T-helper 2 cell treated with Interferon-gamma antibody and Interleukin-4, amounts not matched to agents 5 μg/mL and 100 μg/mL, for 36 hours (primary cell): ENCODE measurements at regions not wholly inside any gene's neighbourhood (a gene's known extent, or its start where the extent isn't known, plus 50 kb on each side); places are given as distances from the start of the nearest gene placed in this dataset.

Source experiments
- DNase-seq: peaks from one replicate; pipeline ENCODE4 v3.0.0; 2021; ENCODE audit warnings: low spot score
- H3K27ac Mint-ChIP-seq: one replicate; pipeline ENCODE4 v1.8.0; 2021; ENCODE audit warnings: mild to moderate bottlenecking, mixed read lengths
- H3K27me3 Mint-ChIP-seq: one replicate; pipeline ENCODE4 v1.8.0; 2021; ENCODE audit warnings: low read depth, mixed read lengths
- H3K36me3 Mint-ChIP-seq: one replicate; pipeline ENCODE4 v1.8.0; 2021; ENCODE audit warnings: low read depth, mixed read lengths
- H3K4me1 Mint-ChIP-seq: one replicate; pipeline ENCODE4 v1.8.0; 2021; ENCODE audit warnings: low read depth, mixed read lengths
- H3K4me3 Mint-ChIP-seq: one replicate; pipeline ENCODE4 v1.8.0; 2022; ENCODE audit warnings: mild to moderate bottlenecking, moderate library complexity, mixed read lengths
- H3K9me3 Mint-ChIP-seq: one replicate; pipeline ENCODE4 v1.8.0; 2021; ENCODE audit warnings: mixed read lengths

- no peak overlapping the region for H3K4me3 Mint-ChIP-seq
- H3K27me3 Mint-ChIP-seq, result no peaks in the 10 kb centered on the region
- H3K36me3 Mint-ChIP-seq, result no peaks in the 10 kb centered on the region
- no peak for DNase-seq
- H3K27ac Mint-ChIP-seq, result no peak overlapping the region
- H3K9me3 Mint-ChIP-seq, result no peaks in the 10 kb centered on the region
- H3K4me1 Mint-ChIP-seq, result no peaks in the 10 kb centered on the region
Observed at GRCh38 chr20:42020316-42020715, 402.1 kb upstream of the CHD6 start.

DNA sequence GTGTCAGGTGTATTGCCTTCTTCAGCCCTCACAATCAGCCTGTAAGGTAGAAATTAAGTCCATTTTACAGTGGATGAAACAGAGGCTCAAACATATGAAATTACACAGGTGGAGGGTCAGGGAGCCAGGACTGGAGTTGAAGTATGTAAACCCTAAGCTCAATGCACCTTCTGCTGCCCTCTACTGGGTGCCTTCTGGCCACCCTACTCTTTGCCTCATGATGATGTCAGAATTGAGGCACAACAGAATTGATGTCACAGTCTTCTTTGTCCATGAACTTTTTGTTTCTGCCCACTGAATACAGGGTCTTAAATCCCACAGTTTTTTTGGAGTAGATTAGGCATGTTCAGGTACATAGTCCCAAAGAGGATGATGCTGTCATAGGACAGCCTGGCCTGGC is 400.8 kb upstream of the CHD6 start:
- Mint-ChIP-seq H3K4me3 (no peak overlapping the region), H3K9me3 (no peaks in the 10 kb centered on the region), H3K27me3 (no peaks in the 10 kb centered on the region), H3K27ac (no peak overlapping the region), H3K36me3 (no peaks in the 10 kb centered on the region), H3K4me1 (no peaks in the 10 kb centered on the region)
- DNase-seq, result no peak

DNA sequence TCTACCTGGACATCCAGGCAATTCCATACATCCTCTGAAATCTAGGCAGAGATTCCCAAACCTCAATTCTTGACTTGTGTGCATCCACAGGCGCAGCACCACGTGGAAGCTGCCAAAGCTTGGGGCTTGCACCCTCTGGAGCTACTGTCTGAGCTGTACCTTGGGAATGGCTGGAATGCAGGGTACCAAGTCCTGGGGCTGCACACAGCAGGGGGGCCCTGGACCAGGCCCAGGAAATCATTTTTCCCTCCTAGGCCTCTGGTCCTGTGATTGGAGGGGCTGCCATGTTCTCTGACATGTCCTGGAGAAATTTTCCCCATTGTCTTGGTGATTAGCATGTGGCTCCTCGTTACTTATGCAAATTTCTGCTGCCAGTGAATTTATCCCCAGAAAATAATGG is 391.9 kb upstream of the CHD6 start:
- no peak overlapping the region for H3K27ac Mint-ChIP-seq
- no peaks in the 10 kb centered on the region for H3K27me3 Mint-ChIP-seq
- H3K4me1 Mint-ChIP-seq, result no peaks in the 10 kb centered on the region
- no peaks in the 10 kb centered on the region for H3K36me3 Mint-ChIP-seq
- H3K9me3 Mint-ChIP-seq, result peaks cover 7% of the 10 kb centered on the region
- DNase-seq, result no peak
- H3K4me3 Mint-ChIP-seq, result no peak overlapping the region

DNA sequence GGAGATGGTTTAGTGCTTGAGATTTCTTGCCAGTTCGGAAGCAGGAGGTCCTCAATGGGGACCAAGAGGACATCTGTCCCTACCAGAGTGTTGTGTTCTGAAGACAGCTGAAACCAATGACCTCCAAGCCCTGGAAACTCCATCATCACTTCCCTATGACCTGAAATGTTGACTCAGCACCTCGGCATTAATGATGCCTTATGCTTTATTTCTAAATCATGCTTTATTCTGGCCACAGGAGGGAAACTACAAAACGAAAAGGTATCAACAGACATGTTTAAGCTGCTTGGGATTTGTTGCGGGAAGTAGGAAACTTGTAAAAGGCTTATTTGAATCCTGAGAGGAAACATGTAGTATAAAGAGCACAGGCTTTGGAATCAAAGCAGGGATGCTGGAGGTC is 389.1 kb upstream of the CHD6 start:
- Mint-ChIP-seq H3K4me3 (no peak overlapping the region), H3K27me3 (no peaks in the 10 kb centered on the region)

GRCh38 chr20:42005211-42005610 is 387.0 kb upstream of the CHD6 start:
- peaks cover 4% of the 10 kb centered on the region for H3K9me3 Mint-ChIP-seq
- DNase-seq, result no peak
- H3K27ac Mint-ChIP-seq, result no peak overlapping the region
- H3K36me3 Mint-ChIP-seq, result no peaks in the 10 kb centered on the region
- no peaks in the 10 kb centered on the region for H3K4me1 Mint-ChIP-seq
- H3K4me3 Mint-ChIP-seq, result no peak overlapping the region
- no peaks in the 10 kb centered on the region for H3K27me3 Mint-ChIP-seq

More for the DNA sequence above, 389.1 kb upstream of the CHD6 start:
- DNase-seq, result no peak
- no peak overlapping the region for H3K27ac Mint-ChIP-seq
- H3K4me1 Mint-ChIP-seq, result no peaks in the 10 kb centered on the region
- H3K36me3 Mint-ChIP-seq, result no peaks in the 10 kb centered on the region
- H3K9me3 Mint-ChIP-seq, result peaks cover 7% of the 10 kb centered on the region

DNA sequence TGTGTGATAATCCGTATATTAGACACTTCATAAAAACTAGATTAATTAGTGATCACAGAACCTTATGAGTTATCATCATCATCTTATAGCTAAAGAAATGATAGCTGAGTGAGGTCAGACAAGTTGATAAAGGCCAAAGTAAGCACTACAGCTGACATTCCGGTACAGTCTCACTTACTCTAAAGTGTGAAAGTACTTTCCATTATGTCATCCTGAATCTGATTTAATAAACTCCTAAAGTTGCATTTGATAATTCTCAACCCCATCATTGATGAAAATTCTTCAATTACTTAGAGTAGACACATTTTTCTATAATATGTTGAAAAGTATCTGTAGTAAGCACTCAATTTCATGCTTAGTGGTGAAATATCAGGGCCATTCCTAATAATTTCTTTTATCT is 385.2 kb upstream of the CHD6 start:
- Mint-ChIP-seq H3K36me3 (no peaks in the 10 kb centered on the region), H3K4me3 (no peak overlapping the region), H3K27me3 (no peaks in the 10 kb centered on the region), H3K9me3 (peaks cover 7% of the 10 kb centered on the region), H3K4me1 (no peaks in the 10 kb centered on the region), H3K27ac (no peak overlapping the region)
- no peak for DNase-seq

GRCh38 chr20:41998539-41999341 is 380.6 kb upstream of the CHD6 start:
- peaks cover 7% of the 10 kb centered on the region for H3K9me3 Mint-ChIP-seq
- no peaks in the 10 kb centered on the region for H3K27me3 Mint-ChIP-seq
- no peak overlapping the region for H3K4me3 Mint-ChIP-seq
- DNase-seq, result no peak
- no peaks in the 10 kb centered on the region for H3K4me1 Mint-ChIP-seq
- H3K36me3 Mint-ChIP-seq, result no peaks in the 10 kb centered on the region
- H3K27ac Mint-ChIP-seq, result no peak overlapping the region

DNA sequence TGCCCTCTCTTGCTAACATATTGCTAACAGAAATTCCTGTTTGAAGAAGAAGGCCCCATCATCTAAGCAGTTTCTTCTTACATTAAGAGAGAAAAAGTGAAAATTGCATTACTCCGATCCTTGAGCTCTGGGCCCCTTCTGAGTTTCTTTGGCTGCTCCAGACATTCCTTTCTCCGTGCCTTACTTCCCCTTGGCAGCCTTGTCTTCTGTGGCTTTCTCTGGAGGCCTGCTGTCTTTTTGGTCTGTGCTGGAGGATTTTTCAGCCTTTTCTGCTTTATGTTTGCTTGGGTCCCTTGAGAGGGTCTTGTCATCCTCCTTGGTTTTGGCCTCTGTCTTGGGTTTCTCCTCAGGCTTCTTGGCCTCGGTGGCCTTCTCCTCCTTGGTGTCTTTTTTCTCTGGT is 378.8 kb upstream of the CHD6 start:
- H3K9me3 Mint-ChIP-seq, result peaks cover 7% of the 10 kb centered on the region
- no peaks in the 10 kb centered on the region for H3K27me3 Mint-ChIP-seq
- H3K4me1 Mint-ChIP-seq, result no peaks in the 10 kb centered on the region
- DNase-seq, result no peak
- no peak overlapping the region for H3K4me3 Mint-ChIP-seq
- no peaks in the 10 kb centered on the region for H3K36me3 Mint-ChIP-seq
- no peak overlapping the region for H3K27ac Mint-ChIP-seq

DNA sequence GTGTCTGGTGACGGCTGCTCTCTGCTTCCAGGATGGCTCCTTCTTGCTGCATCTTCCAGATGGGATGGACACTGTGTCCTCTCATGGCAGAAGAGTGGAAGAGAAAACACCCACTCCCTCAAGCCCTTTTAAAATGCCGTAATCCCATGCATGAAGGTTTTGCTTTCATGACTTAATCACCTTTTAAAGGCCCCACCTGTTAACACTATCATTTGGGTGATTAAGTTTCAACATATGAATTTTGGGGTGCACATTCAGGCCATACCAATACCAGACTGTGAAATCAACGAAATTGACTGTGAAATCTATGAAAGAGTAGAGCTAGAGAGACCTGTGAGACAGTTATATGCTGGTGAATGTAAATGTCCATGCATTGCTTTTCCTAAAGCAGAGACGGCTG is 374.3 kb upstream of the CHD6 start:
- no peak for DNase-seq
- H3K9me3 Mint-ChIP-seq, result no peaks in the 10 kb centered on the region
- H3K27ac Mint-ChIP-seq, result no peak overlapping the region
- H3K4me3 Mint-ChIP-seq, result no peak overlapping the region
- no peaks in the 10 kb centered on the region for H3K27me3 Mint-ChIP-seq
- H3K4me1 Mint-ChIP-seq, result no peaks in the 10 kb centered on the region
- no peaks in the 10 kb centered on the region for H3K36me3 Mint-ChIP-seq

DNA sequence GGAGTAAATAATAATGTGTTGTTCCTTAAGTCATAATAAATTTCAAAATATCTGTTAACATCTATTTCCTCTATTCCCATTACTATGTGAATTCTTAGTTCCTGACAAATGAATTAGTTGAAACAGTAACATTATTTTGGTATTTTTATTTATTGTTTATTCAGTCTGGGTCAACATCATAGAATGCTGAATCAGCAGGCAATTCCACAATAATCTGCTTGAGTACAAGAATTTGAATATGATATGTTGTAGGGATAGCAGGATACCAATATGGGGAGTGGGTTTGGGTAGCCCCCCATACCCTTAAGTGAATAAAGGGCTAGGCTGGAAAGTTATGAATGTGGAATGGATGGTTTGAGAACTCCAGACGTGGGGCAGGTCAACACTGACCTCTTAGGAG is 373.2 kb upstream of the CHD6 start:
- H3K27ac Mint-ChIP-seq, result no peak overlapping the region
- no peaks in the 10 kb centered on the region for H3K4me1 Mint-ChIP-seq
- H3K9me3 Mint-ChIP-seq, result no peaks in the 10 kb centered on the region
- no peak for DNase-seq
- H3K27me3 Mint-ChIP-seq, result no peaks in the 10 kb centered on the region
- no peak overlapping the region for H3K4me3 Mint-ChIP-seq
- no peaks in the 10 kb centered on the region for H3K36me3 Mint-ChIP-seq

DNA sequence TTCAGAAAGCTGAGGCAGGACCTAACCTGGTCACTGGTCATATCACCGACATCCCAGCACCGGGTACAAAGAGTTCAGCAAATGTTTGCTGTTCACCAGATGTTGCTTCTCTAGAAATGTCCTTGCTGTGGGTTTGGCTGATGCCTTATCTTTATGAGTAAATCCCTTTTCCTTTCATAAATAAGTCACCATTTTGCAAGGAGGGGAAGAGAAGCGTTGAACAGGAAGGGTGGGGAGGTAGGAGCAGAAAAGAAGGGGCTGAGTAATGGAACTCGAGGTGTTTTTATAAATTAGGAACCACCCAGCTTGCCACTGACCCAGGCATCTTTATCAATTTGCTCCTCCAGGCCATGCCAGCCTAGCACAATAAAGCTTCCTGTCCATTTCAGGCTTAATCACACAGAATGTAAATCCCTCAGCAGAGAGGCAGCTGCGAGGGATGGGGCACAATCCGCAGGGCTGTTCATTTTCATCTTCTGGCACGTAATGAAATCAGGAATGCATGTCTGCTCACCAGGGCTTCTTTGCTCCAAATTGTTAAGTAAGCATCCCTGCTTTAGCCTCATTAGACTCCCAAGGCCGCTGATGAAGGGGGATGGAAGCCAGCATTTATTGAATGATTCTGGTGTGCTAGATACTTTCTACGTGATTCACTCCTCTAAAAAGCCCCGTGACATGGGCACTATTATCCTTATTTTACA is 371.9 kb upstream of the CHD6 start:
- DNase-seq, result no peak
- H3K27ac Mint-ChIP-seq, result no peak overlapping the region
- H3K4me1 Mint-ChIP-seq, result no peaks in the 10 kb centered on the region
- H3K27me3 Mint-ChIP-seq, result no peaks in the 10 kb centered on the region
- H3K4me3 Mint-ChIP-seq, result no peak overlapping the region
- H3K9me3 Mint-ChIP-seq, result no peaks in the 10 kb centered on the region
- no peaks in the 10 kb centered on the region for H3K36me3 Mint-ChIP-seq

DNA sequence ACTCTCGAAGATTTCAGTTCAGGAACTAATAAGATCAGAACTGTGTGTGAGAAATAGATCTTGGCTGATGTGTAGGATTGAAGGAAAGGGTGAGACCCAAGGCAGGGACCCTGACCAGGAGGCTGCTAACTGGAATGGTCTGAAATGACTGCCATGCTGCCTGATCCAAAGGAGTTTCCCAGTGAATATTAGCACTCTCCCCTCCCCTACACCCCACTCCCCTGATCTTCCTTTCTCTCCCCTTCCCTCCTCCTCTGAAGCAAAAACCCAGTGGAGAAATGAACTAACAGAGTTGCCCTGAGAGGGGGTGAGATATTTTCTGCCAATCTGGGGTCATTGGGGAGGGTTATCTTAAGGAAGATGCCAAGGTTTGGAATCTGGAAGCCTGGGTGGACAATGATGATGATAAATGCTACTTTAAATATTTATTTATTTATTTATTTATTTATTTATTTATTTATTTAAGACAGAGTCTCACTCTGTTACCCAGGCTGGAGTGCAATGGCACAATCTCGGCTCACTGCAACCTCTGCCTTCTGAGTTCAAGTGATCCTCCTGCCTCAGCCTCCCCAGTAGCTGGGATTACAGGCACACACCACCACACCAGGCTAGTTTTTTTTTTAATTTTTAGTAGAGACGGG is 371.0 kb upstream of the CHD6 start:
- Mint-ChIP-seq H3K36me3 (no peaks in the 10 kb centered on the region), H3K27me3 (no peaks in the 10 kb centered on the region), H3K4me1 (no peaks in the 10 kb centered on the region), H3K4me3 (no peak overlapping the region), H3K27ac (no peak overlapping the region), H3K9me3 (no peaks in the 10 kb centered on the region)
- DNase-seq, result no peak

DNA sequence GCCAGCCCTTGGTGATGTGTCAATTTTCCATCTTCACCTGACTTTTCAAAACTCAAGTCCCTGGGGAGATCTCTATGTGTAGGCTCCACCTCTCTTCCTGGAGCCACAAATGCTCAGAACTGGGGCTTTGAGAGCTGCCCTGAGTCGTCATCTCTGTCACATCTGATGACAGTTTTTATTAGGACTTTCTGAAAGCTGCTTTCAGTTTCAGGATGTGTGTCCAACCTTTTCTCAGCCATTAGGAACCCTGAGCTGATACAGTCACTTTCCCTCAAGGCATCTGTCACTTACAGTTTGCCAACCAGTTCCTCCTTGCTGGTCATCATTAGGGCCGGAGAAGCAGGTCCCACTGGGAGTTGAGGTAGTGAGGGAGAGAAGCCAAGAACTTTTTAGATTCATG is 365.9 kb upstream of the CHD6 start:
- no peak for DNase-seq
- H3K36me3 Mint-ChIP-seq, result no peaks in the 10 kb centered on the region
- no peak overlapping the region for H3K27ac Mint-ChIP-seq
- H3K4me3 Mint-ChIP-seq, result no peak overlapping the region
- no peaks in the 10 kb centered on the region for H3K4me1 Mint-ChIP-seq
- no peaks in the 10 kb centered on the region for H3K27me3 Mint-ChIP-seq
- H3K9me3 Mint-ChIP-seq, result no peaks in the 10 kb centered on the region

DNA sequence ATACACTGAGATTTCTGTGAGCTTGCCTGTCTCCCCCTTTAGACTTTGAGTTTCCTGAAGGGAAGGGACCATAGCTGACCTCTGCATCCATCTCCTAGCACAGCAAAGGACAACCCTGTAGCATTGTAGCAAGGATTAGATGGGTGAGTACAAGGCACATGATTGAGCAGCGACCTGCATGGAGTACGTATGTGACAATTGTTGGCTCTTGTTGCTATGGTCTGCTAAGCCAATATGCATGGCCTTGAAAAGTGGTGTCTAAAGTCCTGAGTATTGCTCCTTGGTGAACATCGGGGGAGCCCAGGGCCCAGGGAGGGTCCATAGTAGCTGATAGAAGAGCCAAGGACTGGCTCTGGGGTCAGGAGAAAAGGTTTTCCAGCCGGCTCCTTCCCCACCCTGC is 365.0 kb upstream of the CHD6 start:
- Mint-ChIP-seq H3K4me3 (no peak overlapping the region), H3K4me1 (no peaks in the 10 kb centered on the region), H3K36me3 (no peaks in the 10 kb centered on the region), H3K9me3 (no peaks in the 10 kb centered on the region), H3K27ac (no peak overlapping the region), H3K27me3 (no peaks in the 10 kb centered on the region)
- DNase-seq, result no peak
